PC-3 (cell line): ENCODE measurements at regions not wholly inside any gene's neighbourhood (a gene's known extent, or its start where the extent isn't known, plus 50 kb on each side); places are given as distances from the start of the nearest gene placed in this dataset.

ENCODE experiments used
- EZH2 ChIP-seq: fragments of 300-600 bp; sonication (generic); IDR thresholded peaks from one replicate; pipeline ENCODE4 v1.6.1; 2017; ENCODE audit warnings: antibody characterized with exemption, mild to moderate bottlenecking, low read length; ENCODE audit not compliant: unreplicated experiment
- TF ChIP-seq, protein P1 (sequence below): fragments of 300-600 bp; sonication (generic); conservative IDR thresholded peaks from 2 replicates; pipeline ENCODE4 v1.5.1; 2017; ENCODE audit warnings: antibody characterized with exemption, low read depth, mild to moderate bottlenecking, low read length

DNA sequence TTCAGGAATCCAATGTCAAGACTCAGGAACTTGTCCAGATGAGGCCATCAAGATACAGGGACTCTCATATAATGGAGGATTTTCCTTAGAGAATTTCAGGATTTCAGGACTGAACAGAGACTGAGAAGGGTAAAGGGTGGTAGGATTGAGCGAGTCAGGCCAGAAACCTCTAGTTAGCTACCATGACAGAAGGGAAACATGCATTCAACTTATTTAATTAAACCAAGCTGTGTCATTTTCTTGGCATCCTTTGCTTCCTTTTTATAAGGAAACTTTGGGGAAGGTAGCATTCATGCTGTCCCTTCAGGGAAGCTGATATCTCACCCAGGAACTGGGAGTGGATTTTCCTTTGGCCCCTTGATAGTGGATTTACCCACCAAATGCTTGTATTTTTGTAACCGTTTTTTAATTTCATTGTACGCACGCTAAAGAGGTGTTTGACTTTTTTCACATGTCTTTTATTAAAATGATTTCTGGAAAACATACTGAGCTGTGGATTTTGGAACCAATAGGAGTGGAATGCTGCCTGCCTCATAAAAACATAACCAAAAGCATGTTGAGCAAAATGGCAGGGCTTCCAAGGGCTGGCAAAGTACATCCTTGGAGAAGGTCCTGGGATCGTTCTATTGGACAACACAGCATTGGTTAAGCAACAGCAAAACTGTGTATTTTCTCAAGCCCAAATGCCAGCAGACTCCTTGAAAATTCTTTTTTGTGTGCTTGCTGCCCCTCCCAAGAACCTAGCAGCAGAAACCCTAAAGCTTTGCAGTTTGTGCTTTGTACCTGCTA is 104.5 kb downstream of the CXCL12 start:
- TF ChIP-seq, protein P1, sequence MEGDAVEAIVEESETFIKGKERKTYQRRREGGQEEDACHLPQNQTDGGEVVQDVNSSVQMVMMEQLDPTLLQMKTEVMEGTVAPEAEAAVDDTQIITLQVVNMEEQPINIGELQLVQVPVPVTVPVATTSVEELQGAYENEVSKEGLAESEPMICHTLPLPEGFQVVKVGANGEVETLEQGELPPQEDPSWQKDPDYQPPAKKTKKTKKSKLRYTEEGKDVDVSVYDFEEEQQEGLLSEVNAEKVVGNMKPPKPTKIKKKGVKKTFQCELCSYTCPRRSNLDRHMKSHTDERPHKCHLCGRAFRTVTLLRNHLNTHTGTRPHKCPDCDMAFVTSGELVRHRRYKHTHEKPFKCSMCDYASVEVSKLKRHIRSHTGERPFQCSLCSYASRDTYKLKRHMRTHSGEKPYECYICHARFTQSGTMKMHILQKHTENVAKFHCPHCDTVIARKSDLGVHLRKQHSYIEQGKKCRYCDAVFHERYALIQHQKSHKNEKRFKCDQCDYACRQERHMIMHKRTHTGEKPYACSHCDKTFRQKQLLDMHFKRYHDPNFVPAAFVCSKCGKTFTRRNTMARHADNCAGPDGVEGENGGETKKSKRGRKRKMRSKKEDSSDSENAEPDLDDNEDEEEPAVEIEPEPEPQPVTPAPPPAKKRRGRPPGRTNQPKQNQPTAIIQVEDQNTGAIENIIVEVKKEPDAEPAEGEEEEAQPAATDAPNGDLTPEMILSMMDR, result no peak
- TF ChIP-seq EZH2, result no peak
